SK-N-SH treated with all-trans-retinoic acid at 6 μM for 48 hours (cell line): ENCODE measurements at regions not wholly inside any gene's neighbourhood (a gene's known extent, or its start where the extent isn't known, plus 50 kb on each side); places are given as distances from the start of the nearest gene placed in this dataset.

Source experiments
- BACH2 ChIP-seq: fragments of 250-450 bp; sonication (Bioruptor Pico); IDR thresholded peaks from 2 replicates; pipeline ENCODE4 v1.9.0; 2021; ENCODE audit warnings: mild to moderate bottlenecking, borderline replicate concordance
- CSDC2 ChIP-seq: fragments of 250-450 bp; sonication (Bioruptor Pico); IDR thresholded peaks from 2 replicates; pipeline ENCODE4 v1.5.0; 2020; ENCODE audit warnings: mild to moderate bottlenecking, moderate library complexity
- PPARA ChIP-seq: fragments of 250-450 bp; sonication (Bioruptor Pico); IDR thresholded peaks from 2 replicates; pipeline ENCODE4 v1.5.0; 2020; ENCODE audit warnings: mild to moderate bottlenecking, borderline replicate concordance
- RARB ChIP-seq: fragments of 250-450 bp; sonication (Bioruptor Pico); IDR thresholded peaks from 2 replicates; pipeline ENCODE4 v1.8.0; 2021; ENCODE audit warnings: mild to moderate bottlenecking, moderate library complexity
- SNAI2 ChIP-seq: fragments of 250-450 bp; sonication (Bioruptor Pico); IDR thresholded peaks from 2 replicates; pipeline ENCODE4 v1.5.0; 2020; ENCODE audit warnings: mild to moderate bottlenecking, moderate library complexity
- TOX ChIP-seq: fragments of 250-450 bp; sonication (Bioruptor Pico); IDR thresholded peaks from 2 replicates; pipeline ENCODE4 v1.8.0; 2021; ENCODE audit warnings: mild to moderate bottlenecking, moderate library complexity, borderline replicate concordance
- ZC3H10 ChIP-seq: fragments of 250-450 bp; sonication (Bioruptor Pico); IDR thresholded peaks from 2 replicates; pipeline ENCODE4 v1.5.1; 2021; ENCODE audit warnings: mild to moderate bottlenecking, moderate library complexity
- ZFP30 ChIP-seq: fragments of 450-650 bp; formaldehyde crosslinking; IDR thresholded peaks from 2 replicates; pipeline ENCODE4 v1.5.0; 2022; ENCODE audit warnings: mild to moderate bottlenecking, moderate library complexity
- ZNF8 ChIP-seq: fragments of 450-650 bp; formaldehyde crosslinking; IDR thresholded peaks from 2 replicates; pipeline ENCODE4 v1.5.0; 2020; ENCODE audit warnings: mild to moderate bottlenecking, moderate library complexity
- TF ChIP-seq, protein P1 (sequence below): fragments of 250-450 bp; sonication (Bioruptor Pico); IDR thresholded peaks from 2 replicates; pipeline ENCODE4 v1.5.1; 2021; ENCODE audit warnings: mild to moderate bottlenecking, moderate library complexity
- TF ChIP-seq, protein P2 (sequence below): fragments of 250-450 bp; sonication (Bioruptor Pico); IDR thresholded peaks from 2 replicates; pipeline ENCODE4 v1.5.1; 2020; ENCODE audit warnings: low read depth, mild to moderate bottlenecking, moderate library complexity
- TF ChIP-seq, protein P3 (sequence below): fragments of 250-450 bp; sonication (Bioruptor Pico); IDR thresholded peaks from 2 replicates; pipeline ENCODE4 v1.8.0; 2021; ENCODE audit warnings: low read depth, mild to moderate bottlenecking, moderate library complexity, borderline replicate concordance
- TF ChIP-seq, protein P4 (sequence below): fragments of 250-450 bp; sonication (Bioruptor Pico); IDR thresholded peaks from 2 replicates; pipeline ENCODE4 v1.8.0; 2020; ENCODE audit warnings: mild to moderate bottlenecking, moderate library complexity, borderline replicate concordance

DNA sequence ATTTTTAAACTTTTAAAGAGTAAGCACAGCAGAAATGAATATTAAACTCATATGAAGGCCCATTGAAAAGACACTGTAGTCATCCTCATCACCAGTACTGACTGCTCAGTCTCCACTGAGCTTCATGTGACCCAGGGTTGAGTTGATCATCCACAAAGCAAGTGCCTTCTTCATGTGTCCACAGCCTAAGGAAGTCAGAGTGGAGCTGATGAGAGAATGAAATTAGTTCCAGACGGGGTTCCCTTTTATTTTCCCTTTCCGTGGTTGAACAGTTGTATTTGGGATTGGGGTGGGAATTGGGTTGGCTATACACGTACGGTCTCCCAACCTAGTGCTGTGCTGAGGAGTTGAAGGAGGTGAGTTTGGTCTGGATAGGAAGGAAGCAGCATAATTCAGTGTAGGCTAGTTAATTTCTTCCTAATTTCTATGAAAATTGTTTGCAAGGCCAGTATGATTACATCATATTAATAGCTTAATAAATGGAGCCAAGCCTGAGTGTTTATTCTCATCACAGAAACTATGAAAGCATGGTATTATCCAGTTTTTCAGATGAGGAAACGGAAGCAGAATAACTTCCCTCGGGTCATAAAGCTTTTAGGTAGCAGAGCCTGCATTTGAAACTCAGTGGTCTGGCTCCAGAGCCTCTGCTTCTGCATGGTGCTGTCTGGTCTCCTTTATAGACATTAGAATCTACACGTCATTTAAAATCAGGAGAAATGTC is 103.9 kb upstream of the DMRT1 start:
- no peak for TF ChIP-seq PPARA (CRISPR knock-in tag)
- TF ChIP-seq ZNF8 (CRISPR knock-in tag) = no peak
- TF ChIP-seq, protein P1, sequence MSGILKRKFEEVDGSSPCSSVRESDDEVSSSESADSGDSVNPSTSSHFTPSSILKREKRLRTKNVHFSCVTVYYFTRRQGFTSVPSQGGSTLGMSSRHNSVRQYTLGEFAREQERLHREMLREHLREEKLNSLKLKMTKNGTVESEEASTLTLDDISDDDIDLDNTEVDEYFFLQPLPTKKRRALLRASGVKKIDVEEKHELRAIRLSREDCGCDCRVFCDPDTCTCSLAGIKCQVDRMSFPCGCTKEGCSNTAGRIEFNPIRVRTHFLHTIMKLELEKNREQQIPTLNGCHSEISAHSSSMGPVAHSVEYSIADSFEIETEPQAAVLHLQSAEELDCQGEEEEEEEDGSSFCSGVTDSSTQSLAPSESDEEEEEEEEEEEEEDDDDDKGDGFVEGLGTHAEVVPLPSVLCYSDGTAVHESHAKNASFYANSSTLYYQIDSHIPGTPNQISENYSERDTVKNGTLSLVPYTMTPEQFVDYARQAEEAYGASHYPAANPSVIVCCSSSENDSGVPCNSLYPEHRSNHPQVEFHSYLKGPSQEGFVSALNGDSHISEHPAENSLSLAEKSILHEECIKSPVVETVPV (CRISPR knock-in tag) = no peak
- TF ChIP-seq ZFP30 = no peak
- no peak for TF ChIP-seq TOX (CRISPR knock-in tag)
- TF ChIP-seq, protein P2, sequence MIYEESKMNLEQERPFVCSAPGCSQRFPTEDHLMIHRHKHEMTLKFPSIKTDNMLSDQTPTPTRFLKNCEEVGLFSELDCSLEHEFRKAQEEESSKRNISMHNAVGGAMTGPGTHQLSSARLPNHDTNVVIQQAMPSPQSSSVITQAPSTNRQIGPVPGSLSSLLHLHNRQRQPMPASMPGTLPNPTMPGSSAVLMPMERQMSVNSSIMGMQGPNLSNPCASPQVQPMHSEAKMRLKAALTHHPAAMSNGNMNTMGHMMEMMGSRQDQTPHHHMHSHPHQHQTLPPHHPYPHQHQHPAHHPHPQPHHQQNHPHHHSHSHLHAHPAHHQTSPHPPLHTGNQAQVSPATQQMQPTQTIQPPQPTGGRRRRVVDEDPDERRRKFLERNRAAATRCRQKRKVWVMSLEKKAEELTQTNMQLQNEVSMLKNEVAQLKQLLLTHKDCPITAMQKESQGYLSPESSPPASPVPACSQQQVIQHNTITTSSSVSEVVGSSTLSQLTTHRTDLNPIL = no peak
- TF ChIP-seq, protein P3, sequence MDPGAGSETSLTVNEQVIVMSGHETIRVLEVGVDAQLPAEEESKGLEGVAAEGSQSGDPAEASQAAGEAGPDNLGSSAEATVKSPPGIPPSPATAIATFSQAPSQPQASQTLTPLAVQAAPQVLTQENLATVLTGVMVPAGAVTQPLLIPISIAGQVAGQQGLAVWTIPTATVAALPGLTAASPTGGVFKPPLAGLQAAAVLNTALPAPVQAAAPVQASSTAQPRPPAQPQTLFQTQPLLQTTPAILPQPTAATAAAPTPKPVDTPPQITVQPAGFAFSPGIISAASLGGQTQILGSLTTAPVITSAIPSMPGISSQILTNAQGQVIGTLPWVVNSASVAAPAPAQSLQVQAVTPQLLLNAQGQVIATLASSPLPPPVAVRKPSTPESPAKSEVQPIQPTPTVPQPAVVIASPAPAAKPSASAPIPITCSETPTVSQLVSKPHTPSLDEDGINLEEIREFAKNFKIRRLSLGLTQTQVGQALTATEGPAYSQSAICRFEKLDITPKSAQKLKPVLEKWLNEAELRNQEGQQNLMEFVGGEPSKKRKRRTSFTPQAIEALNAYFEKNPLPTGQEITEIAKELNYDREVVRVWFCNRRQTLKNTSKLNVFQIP = no peak
- no peak for TF ChIP-seq RARB
- TF ChIP-seq, protein P4, sequence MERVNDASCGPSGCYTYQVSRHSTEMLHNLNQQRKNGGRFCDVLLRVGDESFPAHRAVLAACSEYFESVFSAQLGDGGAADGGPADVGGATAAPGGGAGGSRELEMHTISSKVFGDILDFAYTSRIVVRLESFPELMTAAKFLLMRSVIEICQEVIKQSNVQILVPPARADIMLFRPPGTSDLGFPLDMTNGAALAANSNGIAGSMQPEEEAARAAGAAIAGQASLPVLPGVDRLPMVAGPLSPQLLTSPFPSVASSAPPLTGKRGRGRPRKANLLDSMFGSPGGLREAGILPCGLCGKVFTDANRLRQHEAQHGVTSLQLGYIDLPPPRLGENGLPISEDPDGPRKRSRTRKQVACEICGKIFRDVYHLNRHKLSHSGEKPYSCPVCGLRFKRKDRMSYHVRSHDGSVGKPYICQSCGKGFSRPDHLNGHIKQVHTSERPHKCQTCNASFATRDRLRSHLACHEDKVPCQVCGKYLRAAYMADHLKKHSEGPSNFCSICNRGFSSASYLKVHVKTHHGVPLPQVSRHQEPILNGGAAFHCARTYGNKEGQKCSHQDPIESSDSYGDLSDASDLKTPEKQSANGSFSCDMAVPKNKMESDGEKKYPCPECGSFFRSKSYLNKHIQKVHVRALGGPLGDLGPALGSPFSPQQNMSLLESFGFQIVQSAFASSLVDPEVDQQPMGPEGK (CRISPR knock-in tag) = no peak
- no peak for TF ChIP-seq ZC3H10 (CRISPR knock-in tag)
- TF ChIP-seq SNAI2 (CRISPR knock-in tag) = no peak
- TF ChIP-seq BACH2 (CRISPR knock-in tag) = no peak
- TF ChIP-seq CSDC2 (CRISPR knock-in tag) = no peak
